ENCODE measurements at regions not wholly inside any gene's neighbourhood (a gene's known extent, or its start where the extent isn't known, plus 50 kb on each side); places are given as distances from the start of the nearest gene placed in this dataset.
"Not testable (repeated sequence)": the region's sequence is repeated elsewhere in the genome, so short reads cannot be mapped to it uniquely, and the experiment has no call there.

- no peak for DNase-seq (ENCODE audit: low spot score)
These were observed 1148.3 kb downstream of the EPHA7 start for GRCh38 chr6:92271091-92271490.

- DNase-seq (ENCODE audit: low spot score) = no peak
These were observed 1149.0 kb downstream of the EPHA7 start for GRCh38 chr6:92270365-92270764.

GRCh38 chr6:92267335-92267734, 1152.0 kb downstream of the EPHA7 start:
- DNase-seq (ENCODE audit: low spot score) = no peak

- DNase-seq (ENCODE audit: low spot score) = no peak
These were observed 1155.5 kb downstream of the EPHA7 start for GRCh38 chr6:92263864-92264263.

GRCh38 chr6:92259171-92259570, 1160.2 kb downstream of the EPHA7 start:
- no peak for DNase-seq (ENCODE audit: low spot score)

GRCh38 chr6:92243315-92243714, 1176.0 kb downstream of the EPHA7 start:
- DNase-seq (ENCODE audit: low spot score) = no peak

GRCh38 chr6:92231171-92231701, 1188.1 kb downstream of the EPHA7 start:
- DNase-seq (ENCODE audit: low spot score) = no peak

- not testable (repeated sequence) for DNase-seq (ENCODE audit: low spot score)
These were observed 1199.4 kb downstream of the EPHA7 start for GRCh38 chr6:92219987-92220386.

GRCh38 chr6:92216717-92217116, 1202.6 kb downstream of the EPHA7 start:
- no peak for DNase-seq (ENCODE audit: low spot score)

GRCh38 chr6:92201618-92202017, 1217.7 kb downstream of the EPHA7 start:
- DNase-seq (ENCODE audit: low spot score) = peak; percentile 40

- DNase-seq (ENCODE audit: low spot score) = no peak
These were observed 1223.0 kb downstream of the EPHA7 start for GRCh38 chr6:92196325-92196724.

- no peak for DNase-seq (ENCODE audit: low spot score)
These were observed 1223.6 kb downstream of the EPHA7 start for GRCh38 chr6:92195796-92196195.

- DNase-seq (ENCODE audit: low spot score) = no peak
These were observed 1231.3 kb downstream of the EPHA7 start for GRCh38 chr6:92188016-92188415.

- DNase-seq (ENCODE audit: low spot score) = no peak
These were observed 1234.4 kb downstream of the EPHA7 start for GRCh38 chr6:92184933-92185332.

GRCh38 chr6:92181347-92181746, 1238.0 kb downstream of the EPHA7 start:
- no peak for DNase-seq (ENCODE audit: low spot score)

- DNase-seq (ENCODE audit: low spot score) = no peak
These were observed 1239.3 kb downstream of the EPHA7 start for GRCh38 chr6:92180090-92180489.

- DNase-seq (ENCODE audit: low spot score) = no peak
These were observed 1242.7 kb downstream of the EPHA7 start for GRCh38 chr6:92176666-92177065.

GRCh38 chr6:92174398-92175073, 1244.8 kb downstream of the EPHA7 start:
- no peak for DNase-seq (ENCODE audit: low spot score)

GRCh38 chr6:92169506-92169905, 1249.9 kb downstream of the EPHA7 start:
- DNase-seq (ENCODE audit: low spot score) = no peak

- no peak for DNase-seq (ENCODE audit: low spot score)
These were observed 1252.7 kb downstream of the EPHA7 start for GRCh38 chr6:92166666-92167065.

GRCh38 chr6:92161953-92162352, 1257.4 kb downstream of the EPHA7 start:
- DNase-seq (ENCODE audit: low spot score) = no peak

- no peak for DNase-seq (ENCODE audit: low spot score)
These were observed 1259.1 kb downstream of the EPHA7 start for GRCh38 chr6:92160226-92160625.

GRCh38 chr6:92159046-92159445, 1260.3 kb downstream of the EPHA7 start:
- peak; percentile 13 for DNase-seq (ENCODE audit: low spot score)

- DNase-seq (ENCODE audit: low spot score) = no peak
These were observed 1268.8 kb downstream of the EPHA7 start for GRCh38 chr6:92150553-92150952.
